ENCODE measurements at regions not wholly inside any gene's neighbourhood (a gene's known extent, or its start where the extent isn't known, plus 50 kb on each side); places are given as distances from the start of the nearest gene placed in this dataset.
"Not testable (repeated sequence)": the region's sequence is repeated elsewhere in the genome, so short reads cannot be mapped to it uniquely, and the experiment has no call there.

- no peak for TF ChIP-seq CTCF (IDR thresholded peaks at IDR 0.05; ENCODE audit: low read depth, low read length)
- H3K4me3 ChIP-seq (replicated peaks in 1 of 2; ENCODE audit: low read depth in 2 of 2, low read length in 2 of 2) = no peak overlapping the region
- no peak for DNase-seq (ENCODE audit: low read depth in 2 of 2)
Observed at GRCh38 chr3:56954125-56954524, 106.3 kb upstream of the SPATA12 start.

GRCh38 chr3:56952846-56953245 is 107.6 kb upstream of the SPATA12 start:
- TF ChIP-seq CTCF (IDR thresholded peaks at IDR 0.05; ENCODE audit: low read depth, low read length) = no peak
- no peak overlapping the region for H3K4me3 ChIP-seq (replicated peaks in 1 of 2; ENCODE audit: low read depth in 2 of 2, low read length in 2 of 2)
- DNase-seq (ENCODE audit: low read depth in 2 of 2) = no peak

DNA sequence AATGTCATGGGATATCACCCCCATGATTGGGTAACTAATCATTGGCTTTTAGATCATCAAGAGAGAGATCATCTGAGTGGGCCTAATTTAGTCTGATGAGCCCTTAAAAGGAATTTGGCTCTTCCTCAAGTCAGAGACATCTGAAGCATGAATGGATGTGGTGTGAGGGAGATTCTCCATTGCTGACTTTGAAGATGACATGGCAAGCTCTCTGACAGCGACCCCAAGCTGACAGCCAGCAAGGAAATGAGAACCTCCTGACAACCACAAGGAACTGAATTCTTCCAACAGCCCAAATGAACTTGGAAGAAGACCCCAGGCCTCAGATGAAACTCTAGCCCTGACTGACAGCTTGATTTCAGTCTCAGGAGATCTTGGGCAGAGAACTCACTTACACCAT is 108.4 kb upstream of the SPATA12 start:
- no peak for DNase-seq (ENCODE audit: low read depth in 2 of 2)
- no peak for TF ChIP-seq CTCF (IDR thresholded peaks at IDR 0.05; ENCODE audit: low read depth, low read length)
- no peak overlapping the region for H3K4me3 ChIP-seq (replicated peaks in 1 of 2; ENCODE audit: low read depth in 2 of 2, low read length in 2 of 2)

DNA sequence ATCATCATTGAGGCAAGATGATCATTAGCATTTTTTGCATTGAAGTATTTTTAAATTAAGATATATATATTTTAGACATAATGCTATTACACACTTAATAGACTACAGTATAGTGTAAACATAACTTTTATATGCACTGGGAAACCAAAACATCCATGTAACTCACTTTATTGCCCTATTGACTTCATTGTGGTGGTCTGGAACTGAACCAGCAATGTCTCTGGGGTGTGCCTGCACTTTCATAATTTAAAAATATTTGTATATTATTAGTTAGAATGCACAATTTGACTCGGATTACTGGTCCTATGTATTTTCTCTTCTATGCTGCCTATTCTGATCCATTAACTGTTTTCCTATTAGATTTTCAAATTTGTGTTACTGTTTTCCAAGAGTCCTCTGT is 109.1 kb upstream of the SPATA12 start:
- DNase-seq (ENCODE audit: low read depth in 2 of 2) = no peak
- no peak overlapping the region for H3K4me3 ChIP-seq (replicated peaks in 1 of 2; ENCODE audit: low read depth in 2 of 2, low read length in 2 of 2)
- no peak for TF ChIP-seq CTCF (IDR thresholded peaks at IDR 0.05; ENCODE audit: low read depth, low read length)

- DNase-seq (ENCODE audit: low read depth in 2 of 2); H3K4me3 ChIP-seq (replicated peaks in 1 of 2; ENCODE audit: low read depth in 2 of 2, low read length in 2 of 2): not testable (repeated sequence)
Observed at GRCh38 chr3:56945378-56945777, 115.1 kb upstream of the SPATA12 start.

DNA sequence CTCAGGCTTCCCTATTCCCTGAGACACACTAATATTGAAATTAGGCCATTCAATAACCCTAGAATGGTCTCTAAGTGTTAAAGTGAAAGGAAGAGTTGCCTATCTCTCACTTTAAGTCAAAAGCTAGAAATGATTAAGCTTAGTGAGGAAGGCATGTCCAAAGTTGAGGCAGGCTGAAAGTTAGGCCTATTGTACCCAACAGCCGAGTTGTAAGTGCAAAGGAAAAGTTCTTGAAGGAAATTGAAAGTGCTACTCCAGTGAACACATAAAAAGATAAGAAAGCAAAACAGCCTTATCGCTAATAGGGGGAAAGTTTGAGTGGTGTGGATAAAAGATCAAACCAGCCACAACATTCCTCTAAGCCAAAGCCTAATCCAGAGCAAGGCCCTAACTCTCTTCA is 117.9 kb upstream of the SPATA12 start:
- TF ChIP-seq CTCF (IDR thresholded peaks at IDR 0.05; ENCODE audit: low read depth, low read length) = no peak
- no peak overlapping the region for H3K4me3 ChIP-seq (replicated peaks in 1 of 2; ENCODE audit: low read depth in 2 of 2, low read length in 2 of 2)
- no peak for DNase-seq (ENCODE audit: low read depth in 2 of 2)

DNA sequence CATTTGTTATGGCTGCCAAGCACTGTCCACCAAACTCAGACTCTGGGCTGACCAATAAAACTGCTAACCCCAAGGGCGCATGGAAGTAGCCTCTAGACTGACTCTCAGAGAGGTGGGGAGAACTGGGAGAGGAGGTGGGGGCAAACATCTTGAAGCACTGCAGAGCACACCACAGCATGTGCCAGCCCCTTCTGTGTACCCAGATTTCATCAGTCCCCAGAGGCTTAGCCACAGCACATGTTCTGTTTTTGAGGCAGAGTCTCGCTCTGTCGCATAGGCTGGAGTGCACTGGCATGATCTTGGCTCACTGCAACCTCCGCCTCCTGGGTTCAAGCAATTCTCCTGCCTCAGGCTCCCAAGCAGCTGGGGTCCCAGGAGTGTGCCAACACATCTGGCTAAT is 119.5 kb upstream of the SPATA12 start:
- H3K4me3 ChIP-seq (replicated peaks in 1 of 2; ENCODE audit: low read depth in 2 of 2, low read length in 2 of 2) = no peak overlapping the region
- no peak for TF ChIP-seq CTCF (IDR thresholded peaks at IDR 0.05; ENCODE audit: low read depth, low read length)
- no peak for DNase-seq (ENCODE audit: low read depth in 2 of 2)

Measured in cardiac fibroblast (primary cell).